Stomach (tissue), 8 donors: ENCODE measurements at regions not wholly inside any gene's neighbourhood (a gene's known extent, or its start where the extent isn't known, plus 50 kb on each side); places are given as distances from the start of the nearest gene placed in this dataset.
A peak's percentile ranks its signal among the peaks of the same experiment; 100 is the strongest.

Source experiments
- DNase-seq, 2 donors: peaks; one replicate each; pipeline versions ENCODE4 v3.0.0 to v3.0.0-alpha.2; 2013 to 2019
- H3K27ac ChIP-seq, 5 donors: fragments of 200-600 bp in 4 of 5; sonication (generic) in 4 of 5; one replicate each; pipeline ENCODE4 v1.5.1; 2013 to 2019; ENCODE audit warnings: mild to moderate bottlenecking in 1 of 5, moderate library complexity in 1 of 5
- H3K27me3 ChIP-seq, 3 donors: fragments of 200-600 bp; sonication (generic); one replicate each; pipeline ENCODE4 v1.5.1; 2017 to 2019; ENCODE audit warnings: mixed run types in 1 of 3
- H3K36me3 ChIP-seq, 4 donors: fragments of 200-600 bp; sonication (generic); 1 replicate in 3 of 4; 2 replicates in 1 of 4; pipeline ENCODE4 v1.5.1; 2016 to 2019
- H3K4me1 ChIP-seq, 4 donors: fragments of 200-600 bp; sonication (generic); one replicate each; pipeline ENCODE4 v1.5.1; 2016 to 2019
- H3K4me3 ChIP-seq, 4 donors: fragments of 200-600 bp; sonication (generic) in 3 of 4; one replicate each; pipeline ENCODE4 v1.5.1; 2016 to 2019; ENCODE audit warnings: mild to moderate bottlenecking in 1 of 4
- H3K9me3 ChIP-seq, 4 donors: fragments of 200-600 bp; sonication (generic); one replicate each; pipeline ENCODE4 v1.5.1; 2016 to 2019
- CTCF ChIP-seq, 7 experiments: fragments of 450-650 bp in 4 of 7; fragments of 200-600 bp in 3 of 7; sonication (generic) in 3 of 7; IDR thresholded peaks; one replicate each; pipeline ENCODE4 v1.5.1; 2016 to 2019; ENCODE audit warnings: antibody characterized with exemption in 7 of 7, control low read depth in 2 of 7, mild to moderate bottlenecking in 1 of 7
- EP300 ChIP-seq: sonication (generic); formaldehyde crosslinking; IDR thresholded peaks from one replicate; pipeline ENCODE4 v1.6.1; 2017; ENCODE audit warnings: antibody characterized with exemption
- POLR2A ChIP-seq, 4 donors: fragments of 450-650 bp; IDR thresholded peaks; one replicate each; pipeline ENCODE4 v1.6.1; 2016; ENCODE audit warnings: antibody characterized with exemption in 4 of 4, control low read depth in 2 of 4, mild to moderate bottlenecking in 1 of 4, moderate library complexity in 1 of 4
- POLR2AphosphoS5 ChIP-seq, 3 donors: sonication (generic); formaldehyde crosslinking; IDR thresholded peaks; one replicate each; pipeline ENCODE4 v1.6.1; 2016; ENCODE audit warnings: antibody characterized with exemption in 3 of 3
- WGBS, 5 donors: extraction: QIAGEN DNeasy Blood & Tissue Kit in 3 of 5; methylation state at CpG; one replicate each; pipeline versions ENCODE4 v1.1.5 to v1.1.7; 2013 to 2018; 5-methylcytosine and 5-hydroxymethylcytosine counted together
- intact Hi-C: fragments of 100-400 bp; cut with DNase I; formaldehyde crosslinking; loops from one replicate; pipeline ENCODE4 v1.15.1; 2023; ENCODE audit warnings: low total_unique reads
- donor health status: healthy with polysubstance abuse.
- donor health status: Bipolar disorder and iron deficiency.
- donor health status: healthy.

- Histone ChIP-seq H3K9me3 (peaks cover 0 to 11% (median 8%) of the 10 kb centered on the region in 4 donors), H3K27me3 (no peaks in the 10 kb centered on the region), H3K4me1 (no peaks in the 10 kb centered on the region), H3K36me3 (no peaks in the 10 kb centered on the region), H3K4me3 (no peak overlapping the region), H3K27ac (no peak overlapping the region)
- peak in 1 of 2 donors; percentile 45 for DNase-seq
- intact Hi-C loops = no loop called here
- 19 to 44% (median 26%) methylated on average over 1 of the region's 1 CpG for WGBS, 5 donors
- TF ChIP-seq POLR2AphosphoS5 (IDR thresholded peaks at IDR 0.05) (no peak), POLR2A (IDR thresholded peaks at IDR 0.05) (no peak), EP300 (no peak), CTCF (IDR thresholded peaks at IDR 0.05) (no peak)
These were observed 842.5 kb downstream of the REEP3 start for GRCh38 chr10:64363687-64364086.

- Histone ChIP-seq H3K27ac (no peak overlapping the region), H3K27me3 (no peaks in the 10 kb centered on the region), H3K4me3 (no peak overlapping the region), H3K4me1 (no peaks in the 10 kb centered on the region), H3K36me3 (no peaks in the 10 kb centered on the region), H3K9me3 (peaks cover 0 to 1% (median under 1%) of the 10 kb centered on the region in 4 donors)
- no peak for TF ChIP-seq CTCF (IDR thresholded peaks at IDR 0.05)
- TF ChIP-seq EP300 = no peak
- no peak for TF ChIP-seq POLR2AphosphoS5 (IDR thresholded peaks at IDR 0.05)
- no peak for TF ChIP-seq POLR2A (IDR thresholded peaks at IDR 0.05)
- intact Hi-C loops = no loop called here
- no peak for DNase-seq
- WGBS, 5 donors = 92 to 96% (median 94%) methylated on average over 3 of the region's 3 CpGs
These were observed 844.5 kb downstream of the REEP3 start for GRCh38 chr10:64365663-64366062.

- 53 to 72% (median 64%) methylated on average over 3 of the region's 3 CpGs for WGBS, 5 donors
- H3K4me1 ChIP-seq = no peaks in the 10 kb centered on the region
- no peak for DNase-seq
- H3K36me3 ChIP-seq = no peaks in the 10 kb centered on the region
- H3K27me3 ChIP-seq = no peaks in the 10 kb centered on the region
- no peak overlapping the region for H3K4me3 ChIP-seq
- H3K9me3 ChIP-seq = no peaks in the 10 kb centered on the region
- intact Hi-C loops = no loop called here
- H3K27ac ChIP-seq = no peak overlapping the region
- TF ChIP-seq POLR2A (IDR thresholded peaks at IDR 0.05) (no peak), POLR2AphosphoS5 (IDR thresholded peaks at IDR 0.05) (no peak), EP300 (no peak), CTCF (IDR thresholded peaks at IDR 0.05) (no peak)
These were observed 847.1 kb downstream of the REEP3 start for GRCh38 chr10:64368298-64368697.

GRCh38 chr10:64369885-64370773 is 848.9 kb downstream of the REEP3 start:
- intact Hi-C loops = no loop called here
- WGBS, 5 donors = 42 to 58% (median 48%) methylated on average over 1 of the region's 1 CpG
- Histone ChIP-seq H3K27me3 (no peaks in the 10 kb centered on the region), H3K4me1 (no peaks in the 10 kb centered on the region), H3K4me3 (no peak overlapping the region), H3K27ac (no peak overlapping the region), H3K9me3 (no peaks in the 10 kb centered on the region), H3K36me3 (no peaks in the 10 kb centered on the region)
- DNase-seq = no peak
- TF ChIP-seq POLR2A (IDR thresholded peaks at IDR 0.05) (no peak), EP300 (no peak), POLR2AphosphoS5 (IDR thresholded peaks at IDR 0.05) (no peak), CTCF (IDR thresholded peaks at IDR 0.05) (no peak)
